Liver (tissue), 8 donors: ENCODE measurements at regions not wholly inside any gene's neighbourhood (a gene's known extent, or its start where the extent isn't known, plus 50 kb on each side); places are given as distances from the start of the nearest gene placed in this dataset.

Source experiments
- DNase-seq: peaks from one replicate; pipeline ENCODE4 v3.0.0-alpha.2; 2017; ENCODE audit warnings: low spot score
- H3K27ac ChIP-seq, 2 donors: one replicate each; pipeline ENCODE4 v1.7.0; 2013; ENCODE audit warnings: inconsistent platforms in 2 of 2, low read length in 2 of 2, control low read depth in 1 of 2, low read depth in 1 of 2, mild to moderate bottlenecking in 1 of 2
- H3K27me3 ChIP-seq, 4 donors: one replicate each; pipeline versions ENCODE4 v1.6.1 to v1.7.0; 2013; ENCODE audit warnings: low read length in 3 of 4, inconsistent platforms in 1 of 4, mild to moderate bottlenecking in 1 of 4, moderate library complexity in 1 of 4; ENCODE audit not compliant: control insufficient read depth in 4 of 4, insufficient read depth in 4 of 4
- H3K36me3 ChIP-seq, 4 donors: one replicate each; pipeline versions ENCODE4 v1.6.1 to v1.7.0; 2013; ENCODE audit warnings: low read length in 3 of 4, mild to moderate bottlenecking in 3 of 4, low read depth in 1 of 4, moderate library complexity in 1 of 4; ENCODE audit not compliant: control insufficient read depth in 4 of 4, insufficient read depth in 3 of 4
- H3K4me1 ChIP-seq, 4 donors: one replicate each; pipeline versions ENCODE4 v1.6.1 to v1.7.0; 2013; ENCODE audit warnings: low read length in 3 of 4, mild to moderate bottlenecking in 3 of 4, moderate library complexity in 1 of 4; ENCODE audit not compliant: control insufficient read depth in 4 of 4, insufficient read depth in 4 of 4
- H3K4me3 ChIP-seq, 3 donors: one replicate each; pipeline versions ENCODE4 v1.6.1 to v1.7.0; 2013; ENCODE audit warnings: low read length in 3 of 3, control low read depth in 1 of 3, low read depth in 1 of 3, mild to moderate bottlenecking in 1 of 3
- H3K9ac ChIP-seq, 2 donors: one replicate each; pipeline ENCODE4 v1.7.0; 2013; ENCODE audit warnings: low read length in 2 of 2, mild to moderate bottlenecking in 2 of 2, moderate library complexity in 2 of 2, control low read depth in 1 of 2, low read depth in 1 of 2
- H3K9me3 ChIP-seq, 4 donors: one replicate each; pipeline versions ENCODE4 v1.6.1 to v1.7.0; 2013; ENCODE audit warnings: low read length in 3 of 4; ENCODE audit not compliant: control insufficient read depth in 4 of 4
- CTCF ChIP-seq: fragments of 150-350 bp; IDR thresholded peaks from 2 replicates; pipeline ENCODE4 v1.5.1; 2017; ENCODE audit warnings: improper control_type of control experiment, low read depth, low read length; ENCODE audit not compliant: missing input control
- FOXA1 ChIP-seq: IDR thresholded peaks from 2 replicates; pipeline ENCODE4 v1.6.1; 2016; ENCODE audit warnings: antibody characterized with exemption
- FOXA2 ChIP-seq: IDR thresholded peaks from 2 replicates; pipeline ENCODE4 v1.6.1; 2016; ENCODE audit warnings: antibody characterized with exemption
- HNF4G ChIP-seq: IDR thresholded peaks from 2 replicates; pipeline ENCODE4 v1.6.1; 2016; ENCODE audit warnings: antibody characterized with exemption
- NR2F2 ChIP-seq: IDR thresholded peaks from 2 replicates; pipeline ENCODE4 v1.6.1; 2016; ENCODE audit warnings: antibody characterized with exemption
- RAD21 ChIP-seq, 2 donors: IDR thresholded peaks; 2 replicates each; pipeline ENCODE4 v1.6.1; 2016; ENCODE audit warnings: antibody characterized with exemption in 2 of 2, mild to moderate bottlenecking in 2 of 2
- RXRA ChIP-seq, 2 donors: IDR thresholded peaks; 2 replicates each; pipeline ENCODE4 v1.6.1; 2017 to 2018; ENCODE audit warnings: antibody characterized with exemption in 2 of 2, mild to moderate bottlenecking in 1 of 2
- SP1 ChIP-seq: IDR thresholded peaks from 2 replicates; pipeline ENCODE4 v1.6.1; 2018; ENCODE audit warnings: antibody characterized with exemption, mild to moderate bottlenecking
- TAF1 ChIP-seq: conservative IDR thresholded peaks from 2 replicates; pipeline ENCODE4 v1.6.1; 2016; ENCODE audit warnings: antibody characterized with exemption, mild to moderate bottlenecking
- YY1 ChIP-seq: IDR thresholded peaks from 2 replicates; pipeline ENCODE4 v1.6.1; 2016; ENCODE audit warnings: antibody characterized with exemption, mild to moderate bottlenecking
- ZBTB33 ChIP-seq: IDR thresholded peaks from 2 replicates; pipeline ENCODE4 v1.6.1; 2016; ENCODE audit warnings: antibody characterized with exemption
- WGBS: extraction: QIAGEN DNeasy Blood & Tissue Kit; methylation state at CpG from one replicate; pipeline ENCODE4 v1.1.7; 2013; 5-methylcytosine and 5-hydroxymethylcytosine counted together
- TF ChIP-seq, protein P1 (sequence below): IDR thresholded peaks from 2 replicates; pipeline ENCODE4 v1.6.1; 2016; ENCODE audit warnings: antibody characterized with exemption
- donor health status: healthy.
- donor health status: healthy.
- donor health status: healthy.
- donor health status: healthy.
- donor health status: healthy.

DNA sequence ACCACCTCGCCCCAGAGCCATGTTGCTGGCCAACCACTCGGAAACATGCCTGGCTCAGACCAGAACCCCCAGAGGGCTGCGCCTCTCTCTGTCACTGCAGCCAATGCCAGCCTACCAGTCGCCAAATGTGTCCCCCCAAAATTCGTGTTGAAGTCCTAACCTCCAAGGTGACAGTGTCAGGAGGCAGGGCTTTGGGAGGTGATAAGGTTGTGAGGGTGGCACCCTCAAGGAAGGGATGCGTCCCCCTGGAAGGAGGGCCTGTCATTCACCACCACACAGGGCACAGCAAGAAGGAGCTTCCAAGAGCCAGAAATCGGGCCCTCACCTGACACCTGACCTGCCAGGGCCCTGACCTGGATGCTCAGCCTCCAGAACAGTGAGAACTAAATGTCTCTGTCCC lies 291.9 kb upstream of the SALL3 start:
- whole genome bisulfite sequencing, result 74% methylated on average over 7 of the region's 7 CpGs
- H3K9me3 ChIP-seq, result no peaks in the 10 kb centered on the region
- no peak for TF ChIP-seq RXRA (IDR thresholded peaks at IDR 0.05)
- TF ChIP-seq ZBTB33, result no peak
- no peak for TF ChIP-seq FOXA2
- no peak for DNase-seq
- H3K4me1 ChIP-seq, result no peaks in the 10 kb centered on the region
- no peaks in the 10 kb centered on the region for H3K36me3 ChIP-seq
- no peak overlapping the region for H3K9ac ChIP-seq
- H3K27ac ChIP-seq, result no peak overlapping the region
- no peaks in the 10 kb centered on the region for H3K27me3 ChIP-seq
- no peak overlapping the region for H3K4me3 ChIP-seq

DNA sequence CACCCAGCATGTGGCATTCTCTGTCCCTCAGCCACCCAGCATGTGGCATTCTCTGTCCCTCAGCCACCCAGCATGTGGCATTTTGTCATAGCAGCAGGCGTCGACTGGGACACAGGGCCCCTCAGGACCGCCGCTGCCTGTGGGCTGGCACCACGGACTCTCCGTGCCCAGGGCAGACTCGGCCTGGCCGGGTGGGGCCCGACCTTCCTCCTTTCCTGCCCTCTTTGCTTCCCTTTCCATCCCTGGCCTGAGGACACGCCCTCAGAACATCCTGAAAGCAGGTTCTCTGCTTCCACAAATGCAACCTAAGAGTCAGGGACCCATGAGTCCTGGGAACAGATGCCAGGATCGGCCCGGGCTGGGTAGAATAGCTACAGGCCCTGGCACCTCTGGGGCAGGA lies 291.4 kb upstream of the SALL3 start:
- TF ChIP-seq SP1 (no peak), NR2F2 (no peak), HNF4G (no peak), FOXA1 (no peak), ZBTB33 (no peak), RAD21 (IDR thresholded peaks at IDR 0.05) (no peak)
- TF ChIP-seq, protein P1, sequence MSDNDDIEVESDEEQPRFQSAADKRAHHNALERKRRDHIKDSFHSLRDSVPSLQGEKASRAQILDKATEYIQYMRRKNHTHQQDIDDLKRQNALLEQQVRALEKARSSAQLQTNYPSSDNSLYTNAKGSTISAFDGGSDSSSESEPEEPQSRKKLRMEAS, result no peak
- no peak overlapping the region for H3K27ac ChIP-seq
- no peaks in the 10 kb centered on the region for H3K4me1 ChIP-seq
- H3K27me3 ChIP-seq, result no peaks in the 10 kb centered on the region
- H3K9ac ChIP-seq, result no peak overlapping the region
- no peak overlapping the region for H3K4me3 ChIP-seq
- WGBS, result 80% methylated on average over 12 of the region's 12 CpGs
- H3K9me3 ChIP-seq, result no peaks in the 10 kb centered on the region
- DNase-seq, result no peak
- no peaks in the 10 kb centered on the region for H3K36me3 ChIP-seq

DNA sequence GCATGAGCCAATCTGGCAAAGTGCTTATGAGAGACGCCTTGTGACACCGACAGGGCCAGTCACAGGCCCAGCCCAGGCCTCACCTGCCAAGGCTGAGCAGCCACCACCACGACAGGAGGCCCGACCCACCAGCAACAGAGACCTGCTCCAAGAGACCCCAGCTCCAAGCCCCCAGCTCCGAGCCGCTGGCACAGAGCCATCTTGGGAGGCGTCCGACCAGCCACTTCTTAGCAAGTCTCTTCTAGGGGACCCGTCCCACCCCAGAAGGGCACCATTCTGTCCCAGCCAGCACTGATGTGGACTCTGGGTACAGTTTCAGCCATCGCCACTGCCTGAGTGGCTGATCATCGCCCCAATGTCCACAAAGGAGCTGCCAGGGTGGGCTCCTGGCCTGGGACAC lies 290.7 kb upstream of the SALL3 start:
- DNase-seq, result no peak
- Histone ChIP-seq H3K4me3 (no peak overlapping the region), H3K27me3 (no peaks in the 10 kb centered on the region), H3K4me1 (no peaks in the 10 kb centered on the region), H3K9ac (no peak overlapping the region), H3K36me3 (no peaks in the 10 kb centered on the region), H3K9me3 (no peaks in the 10 kb centered on the region), H3K27ac (no peak overlapping the region)
- no peak for TF ChIP-seq FOXA2
- TF ChIP-seq TAF1, result no peak
- no peak for TF ChIP-seq NR2F2
- TF ChIP-seq RXRA (IDR thresholded peaks at IDR 0.05), result no peak
- no peak for TF ChIP-seq YY1
- no peak for TF ChIP-seq CTCF
- WGBS, result 88% methylated on average over 11 of the region's 11 CpGs
